Osteocyte (in vitro differentiated cells): ENCODE measurements at regions not wholly inside any gene's neighbourhood (a gene's known extent, or its start where the extent isn't known, plus 50 kb on each side); places are given as distances from the start of the nearest gene placed in this dataset.

Experiments
- DNase-seq: peaks from one replicate; pipeline ENCODE4 v3.0.0; 2021; ENCODE audit warnings: mixed read lengths; ENCODE audit not compliant: unreplicated experiment; ENCODE audit errors: extremely low spot score
- H3K27ac Mint-ChIP-seq: one replicate; pipeline ENCODE4 v1.8.0; 2021; ENCODE audit warnings: mild to moderate bottlenecking, mixed read lengths; ENCODE audit not compliant: unreplicated experiment
- H3K27me3 Mint-ChIP-seq: one replicate; pipeline ENCODE4 v1.8.0; 2021; ENCODE audit warnings: mixed read lengths; ENCODE audit not compliant: unreplicated experiment
- H3K36me3 Mint-ChIP-seq: one replicate; pipeline ENCODE4 v1.8.0; 2021; ENCODE audit warnings: mixed read lengths; ENCODE audit not compliant: unreplicated experiment
- H3K4me1 Mint-ChIP-seq: one replicate; pipeline ENCODE4 v1.8.0; 2021; ENCODE audit warnings: mixed read lengths; ENCODE audit not compliant: unreplicated experiment
- H3K4me3 Mint-ChIP-seq: one replicate; pipeline ENCODE4 v1.8.0; 2021; ENCODE audit warnings: mild to moderate bottlenecking, moderate library complexity, mixed read lengths; ENCODE audit not compliant: unreplicated experiment
- H3K9me3 Mint-ChIP-seq: one replicate; pipeline ENCODE4 v1.8.0; 2021; ENCODE audit warnings: mixed read lengths; ENCODE audit not compliant: unreplicated experiment
- TF ChIP-seq, protein P1 (sequence below): fragments of 200-600 bp; sonication (generic); IDR thresholded peaks from 2 replicates; pipeline ENCODE4 v1.5.0; 2021; ENCODE audit warnings: antibody characterized with exemption, mild to moderate bottlenecking, moderate library complexity

DNA sequence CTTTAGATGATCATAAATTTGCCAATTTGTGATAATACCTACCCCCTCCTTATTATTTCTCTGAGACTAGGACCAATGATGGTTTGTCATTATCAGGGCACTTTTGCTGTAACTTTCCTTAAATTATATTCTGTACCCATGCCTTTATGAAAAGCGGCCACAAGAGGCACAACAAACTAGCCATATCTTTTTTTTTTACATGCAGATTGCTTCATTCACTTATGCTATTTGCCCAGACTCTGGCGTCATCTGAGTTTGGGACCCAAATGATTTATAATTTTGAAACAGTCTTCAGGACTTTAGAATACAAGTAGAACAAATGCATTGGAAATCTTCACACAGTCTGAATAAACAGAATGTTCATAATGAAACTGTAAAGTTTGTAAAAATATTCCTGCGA, 408.1 kb downstream of the MAT2B start:
- H3K4me3 Mint-ChIP-seq: no peak overlapping the region
- no peaks in the 10 kb centered on the region for H3K27me3 Mint-ChIP-seq
- peaks cover 5% of the 10 kb centered on the region for H3K9me3 Mint-ChIP-seq
- DNase-seq: no peak
- no peaks in the 10 kb centered on the region for H3K4me1 Mint-ChIP-seq
- no peaks in the 10 kb centered on the region for H3K36me3 Mint-ChIP-seq
- no peak overlapping the region for H3K27ac Mint-ChIP-seq
- TF ChIP-seq, protein P1, sequence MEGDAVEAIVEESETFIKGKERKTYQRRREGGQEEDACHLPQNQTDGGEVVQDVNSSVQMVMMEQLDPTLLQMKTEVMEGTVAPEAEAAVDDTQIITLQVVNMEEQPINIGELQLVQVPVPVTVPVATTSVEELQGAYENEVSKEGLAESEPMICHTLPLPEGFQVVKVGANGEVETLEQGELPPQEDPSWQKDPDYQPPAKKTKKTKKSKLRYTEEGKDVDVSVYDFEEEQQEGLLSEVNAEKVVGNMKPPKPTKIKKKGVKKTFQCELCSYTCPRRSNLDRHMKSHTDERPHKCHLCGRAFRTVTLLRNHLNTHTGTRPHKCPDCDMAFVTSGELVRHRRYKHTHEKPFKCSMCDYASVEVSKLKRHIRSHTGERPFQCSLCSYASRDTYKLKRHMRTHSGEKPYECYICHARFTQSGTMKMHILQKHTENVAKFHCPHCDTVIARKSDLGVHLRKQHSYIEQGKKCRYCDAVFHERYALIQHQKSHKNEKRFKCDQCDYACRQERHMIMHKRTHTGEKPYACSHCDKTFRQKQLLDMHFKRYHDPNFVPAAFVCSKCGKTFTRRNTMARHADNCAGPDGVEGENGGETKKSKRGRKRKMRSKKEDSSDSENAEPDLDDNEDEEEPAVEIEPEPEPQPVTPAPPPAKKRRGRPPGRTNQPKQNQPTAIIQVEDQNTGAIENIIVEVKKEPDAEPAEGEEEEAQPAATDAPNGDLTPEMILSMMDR: no peak

DNA sequence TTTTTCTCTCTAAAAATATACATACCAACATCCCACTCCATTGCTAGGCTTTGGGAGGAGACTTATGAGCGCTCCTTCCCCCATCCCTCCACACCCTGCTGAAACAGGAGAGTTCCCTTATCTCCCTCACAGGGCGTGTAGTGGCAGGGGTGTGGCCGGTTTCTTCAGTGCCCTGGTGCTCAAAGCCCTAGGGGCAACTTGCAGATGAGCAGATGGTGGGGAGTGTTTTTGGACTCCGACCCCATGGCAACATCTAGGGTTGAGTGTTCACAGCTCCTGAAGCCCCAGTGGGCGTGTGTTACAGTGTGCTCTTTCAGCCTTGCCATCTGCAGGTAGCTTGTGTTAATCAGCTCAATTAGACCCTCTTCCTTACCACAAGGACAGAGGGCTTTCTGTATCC, 409.5 kb downstream of the MAT2B start:
- no peaks in the 10 kb centered on the region for H3K4me1 Mint-ChIP-seq
- no peak overlapping the region for H3K27ac Mint-ChIP-seq
- no peaks in the 10 kb centered on the region for H3K27me3 Mint-ChIP-seq
- no peak overlapping the region for H3K4me3 Mint-ChIP-seq
- DNase-seq: no peak
- TF ChIP-seq, protein P1: no peak
- peaks cover 5% of the 10 kb centered on the region for H3K9me3 Mint-ChIP-seq
- H3K36me3 Mint-ChIP-seq: no peaks in the 10 kb centered on the region

DNA sequence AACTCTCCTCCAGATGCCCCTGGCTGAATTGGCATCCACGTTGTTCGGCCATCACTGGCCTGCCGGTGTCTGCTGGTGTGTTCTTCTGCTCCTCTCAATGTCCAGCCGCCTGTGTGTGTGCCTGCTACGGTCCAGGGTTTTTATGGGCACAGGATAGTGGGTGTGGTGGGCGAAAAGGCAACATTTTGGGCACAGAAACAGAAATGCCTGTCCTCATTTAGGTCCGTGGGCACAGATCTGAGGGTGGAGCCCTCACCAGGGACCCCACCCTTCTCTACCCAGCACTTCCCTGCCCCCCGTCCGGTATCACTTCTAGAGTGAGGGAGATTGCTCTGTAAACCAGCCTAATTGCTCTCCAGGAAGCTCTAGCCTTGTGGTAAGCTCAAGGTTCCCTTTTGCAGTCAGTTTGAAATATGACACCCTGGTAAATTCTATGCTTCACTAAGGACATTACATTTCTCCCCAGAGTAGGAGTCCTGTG, 410.1 kb downstream of the MAT2B start:
- Mint-ChIP-seq H3K27me3 (no peaks in the 10 kb centered on the region), H3K4me3 (no peak overlapping the region), H3K36me3 (no peaks in the 10 kb centered on the region), H3K27ac (no peak overlapping the region), H3K9me3 (peaks cover 5% of the 10 kb centered on the region), H3K4me1 (no peaks in the 10 kb centered on the region)
- TF ChIP-seq, protein P1: no peak
- no peak for DNase-seq

DNA sequence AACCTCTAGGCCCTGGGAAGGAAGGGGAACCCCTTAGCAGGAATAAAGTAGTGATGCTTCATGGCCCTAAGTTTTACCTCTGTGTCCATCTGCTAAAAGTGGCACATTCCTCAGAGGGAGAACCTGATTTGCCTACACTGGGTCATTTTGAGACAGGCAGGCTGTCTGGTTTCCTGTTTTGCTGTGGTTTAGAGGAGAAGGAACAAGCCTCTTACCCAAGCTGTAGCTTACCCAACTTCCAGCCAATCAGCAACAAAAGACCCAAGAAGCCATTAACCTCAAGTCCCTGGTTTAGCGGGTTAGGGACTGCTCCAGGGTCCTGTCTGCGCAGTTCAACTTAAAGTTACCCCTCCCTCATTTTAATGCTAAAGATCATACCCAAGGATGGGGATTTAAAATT, 411.0 kb downstream of the MAT2B start:
- no peak overlapping the region for H3K27ac Mint-ChIP-seq
- no peak for DNase-seq
- peaks cover 5% of the 10 kb centered on the region for H3K9me3 Mint-ChIP-seq
- TF ChIP-seq, protein P1: no peak
- H3K4me3 Mint-ChIP-seq: no peak overlapping the region
- H3K4me1 Mint-ChIP-seq: no peaks in the 10 kb centered on the region
- H3K36me3 Mint-ChIP-seq: no peaks in the 10 kb centered on the region
- no peaks in the 10 kb centered on the region for H3K27me3 Mint-ChIP-seq

DNA sequence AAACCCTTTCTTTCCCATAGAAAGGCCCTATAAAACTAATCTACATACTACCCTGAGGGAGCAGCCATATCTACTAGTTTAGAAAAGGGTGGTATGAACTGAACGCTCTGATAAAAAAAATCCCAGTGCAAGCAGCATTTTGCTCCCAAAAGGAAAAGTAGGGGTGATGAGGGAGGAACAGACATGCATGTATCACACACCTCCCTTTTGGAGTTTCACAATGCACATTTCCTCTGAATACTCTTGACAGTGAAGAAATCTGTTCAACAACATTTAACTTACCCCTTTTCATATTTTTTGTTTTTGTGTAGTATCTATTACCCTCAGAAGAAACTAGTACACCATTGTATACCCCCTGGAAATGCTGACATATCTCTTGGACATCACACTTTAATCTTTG, 411.4 kb downstream of the MAT2B start:
- H3K36me3 Mint-ChIP-seq: no peaks in the 10 kb centered on the region
- H3K9me3 Mint-ChIP-seq: peaks cover 5% of the 10 kb centered on the region
- TF ChIP-seq, protein P1: no peak
- no peaks in the 10 kb centered on the region for H3K27me3 Mint-ChIP-seq
- no peaks in the 10 kb centered on the region for H3K4me1 Mint-ChIP-seq
- no peak for DNase-seq
- H3K27ac Mint-ChIP-seq: no peak overlapping the region
- H3K4me3 Mint-ChIP-seq: no peak overlapping the region
